ENCODE measurements at regions not wholly inside any gene's neighbourhood (a gene's known extent, or its start where the extent isn't known, plus 50 kb on each side); places are given as distances from the start of the nearest gene placed in this dataset.

- H3K36me3 ChIP-seq, result no peaks in the 10 kb centered on the region
- peak overlapping the region; percentile 47 to 63 for H3K4me3 ChIP-seq
- no peaks in the 10 kb centered on the region for H3K9me3 ChIP-seq
- DNase-seq (ENCODE audit: low spot score in 2 of 2), result no peak
- no peak overlapping the region for H3K27ac ChIP-seq
- no peaks in the 10 kb centered on the region for H3K27me3 ChIP-seq
- peaks cover 0 to 3% of the 10 kb centered on the region in 2 donors for H3K4me1 ChIP-seq
- intact Hi-C loops (cut with DNase I), result no loop called here
- TF ChIP-seq CTCF (IDR thresholded peaks at IDR 0.05), result no peak
These were observed 295.6 kb downstream of the PTPRC start for GRCh38 chr1:198934426-198934825.

- intact Hi-C loops (cut with DNase I), result no loop called here
- no peak for DNase-seq (ENCODE audit: low spot score in 2 of 2)
- H3K9me3 ChIP-seq, result no peaks in the 10 kb centered on the region
- peaks cover 0 to 3% of the 10 kb centered on the region in 2 donors for H3K4me1 ChIP-seq
- H3K27ac ChIP-seq, result no peak overlapping the region
- no peak for TF ChIP-seq CTCF (IDR thresholded peaks at IDR 0.05)
- H3K36me3 ChIP-seq, result no peaks in the 10 kb centered on the region
- H3K27me3 ChIP-seq, result no peaks in the 10 kb centered on the region
- peak overlapping the region; percentile 47 to 63 for H3K4me3 ChIP-seq
These were observed 296.1 kb downstream of the PTPRC start for GRCh38 chr1:198934901-198935305.

- peak; percentile 14 to 72 for DNase-seq (ENCODE audit: low spot score in 2 of 2)
- intact Hi-C loops (cut with DNase I), result no loop called here
- no peaks in the 10 kb centered on the region for H3K9me3 ChIP-seq
- H3K27me3 ChIP-seq, result no peaks in the 10 kb centered on the region
- no peak for TF ChIP-seq CTCF (IDR thresholded peaks at IDR 0.05)
- no peaks in the 10 kb centered on the region for H3K36me3 ChIP-seq
- peak overlapping the region in 1 of 2 donors; percentile 56 for H3K27ac ChIP-seq
- peaks cover 0 to 3% of the 10 kb centered on the region in 2 donors for H3K4me1 ChIP-seq
- H3K4me3 ChIP-seq, result peak overlapping the region; percentile 47 to 63
These were observed 296.6 kb downstream of the PTPRC start for GRCh38 chr1:198935306-198935921.

- no peaks in the 10 kb centered on the region for H3K9me3 ChIP-seq
- H3K36me3 ChIP-seq, result no peaks in the 10 kb centered on the region
- intact Hi-C loops (cut with DNase I), result no loop called here
- no peak for TF ChIP-seq CTCF (IDR thresholded peaks at IDR 0.05)
- H3K27ac ChIP-seq, result peak overlapping the region in 1 of 2 donors; percentile 56
- peaks cover 0 to 3% of the 10 kb centered on the region in 2 donors for H3K4me1 ChIP-seq
- DNase-seq (ENCODE audit: low spot score in 2 of 2), result no peak
- peak overlapping the region; percentile 47 to 63 for H3K4me3 ChIP-seq
- H3K27me3 ChIP-seq, result no peaks in the 10 kb centered on the region
These were observed 297.7 kb downstream of the PTPRC start for GRCh38 chr1:198936371-198937083.

- peaks cover 0 to 3% of the 10 kb centered on the region in 2 donors for H3K4me1 ChIP-seq
- peak overlapping the region in 1 of 2 donors; percentile 56 for H3K27ac ChIP-seq
- intact Hi-C loops (cut with DNase I), result no loop called here
- TF ChIP-seq CTCF (IDR thresholded peaks at IDR 0.05), result no peak
- no peaks in the 10 kb centered on the region for H3K36me3 ChIP-seq
- H3K9me3 ChIP-seq, result no peaks in the 10 kb centered on the region
- no peaks in the 10 kb centered on the region for H3K27me3 ChIP-seq
- peak; percentile 9 to 65 for DNase-seq (ENCODE audit: low spot score in 2 of 2)
- peak overlapping the region; percentile 47 to 63 for H3K4me3 ChIP-seq
These were observed 298.6 kb downstream of the PTPRC start for GRCh38 chr1:198937231-198938031.

Measured in ascending aorta (tissue), 2 donors.